GM21528 (cell line): ENCODE measurements at regions not wholly inside any gene's neighbourhood (a gene's known extent, or its start where the extent isn't known, plus 50 kb on each side); places are given as distances from the start of the nearest gene placed in this dataset.

Experiments
- ATAC-seq: cut with Tn5 transposase; IDR thresholded peaks from one replicate; pipeline ENCODE4 v1.9.1; 2021; ENCODE audit warnings: mild to moderate bottlenecking, moderate library complexity; ENCODE audit not compliant: unreplicated experiment, low FRiP score

GRCh38 chr3:194801461-194802432 is 116.1 kb downstream of the FAM43A start:
- ATAC-seq: no peak

GRCh38 chr3:194804796-194805195 is 119.1 kb downstream of the FAM43A start:
- no peak for ATAC-seq

DNA sequence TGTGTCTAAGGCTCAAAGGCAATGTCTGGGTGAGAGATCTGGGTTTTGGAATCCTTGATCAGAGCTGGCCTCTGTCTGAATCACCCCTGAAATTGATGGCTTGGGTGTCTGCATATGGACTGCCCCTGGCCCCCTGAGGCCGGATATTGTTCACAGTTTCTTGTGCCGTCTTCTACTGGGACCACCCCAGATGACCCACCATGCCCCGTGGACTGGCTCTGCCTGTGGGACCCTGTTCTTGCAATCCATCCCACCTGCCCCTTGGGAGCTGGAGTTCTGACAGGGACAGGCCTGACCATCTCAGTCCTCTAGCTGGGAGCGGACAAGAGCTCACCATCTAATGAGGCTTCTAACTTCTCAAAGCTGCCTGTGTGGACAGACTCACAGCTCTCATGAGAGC is 119.9 kb downstream of the FAM43A start:
- no peak for ATAC-seq

DNA sequence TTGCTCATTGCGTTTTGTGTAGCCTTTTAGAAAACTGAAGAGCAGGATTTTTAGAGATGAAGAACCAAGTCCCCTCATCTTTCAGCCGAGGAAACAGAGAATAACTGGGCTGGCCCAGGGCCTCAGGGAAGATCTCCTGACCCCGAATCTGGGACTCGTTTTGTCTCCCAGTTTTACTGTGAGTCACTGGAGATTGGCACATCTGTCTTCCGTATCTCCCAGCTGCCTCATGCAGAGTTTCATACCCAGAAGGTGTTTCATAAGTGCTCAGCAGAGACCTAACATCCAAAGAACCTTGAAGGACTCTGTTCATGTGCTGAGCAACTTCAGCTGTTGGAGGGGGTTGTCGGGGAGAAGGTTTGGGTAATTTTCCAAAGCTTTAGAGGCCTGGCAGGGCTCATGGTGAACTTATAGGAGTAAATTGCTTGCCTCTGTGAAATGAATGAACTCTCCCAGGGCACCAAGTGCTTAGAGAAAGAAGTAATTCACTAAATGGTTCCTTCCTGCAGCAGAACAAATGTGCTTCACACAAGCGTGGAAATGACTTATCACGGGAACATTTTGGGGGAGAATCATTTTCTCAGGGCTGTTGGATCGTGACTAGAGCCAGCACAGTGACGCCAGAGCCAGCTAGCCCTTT is 121.4 kb downstream of the FAM43A start:
- ATAC-seq: no peak

GRCh38 chr3:194808640-194809097 is 123.0 kb downstream of the FAM43A start:
- no peak for ATAC-seq

GRCh38 chr3:194809382-194809781 is 123.7 kb downstream of the FAM43A start:
- ATAC-seq: no peak

GRCh38 chr3:194810076-194810475 is 124.4 kb downstream of the FAM43A start:
- no peak for ATAC-seq

GRCh38 chr3:194811118-194811517 is 125.4 kb downstream of the FAM43A start:
- no peak for ATAC-seq

DNA sequence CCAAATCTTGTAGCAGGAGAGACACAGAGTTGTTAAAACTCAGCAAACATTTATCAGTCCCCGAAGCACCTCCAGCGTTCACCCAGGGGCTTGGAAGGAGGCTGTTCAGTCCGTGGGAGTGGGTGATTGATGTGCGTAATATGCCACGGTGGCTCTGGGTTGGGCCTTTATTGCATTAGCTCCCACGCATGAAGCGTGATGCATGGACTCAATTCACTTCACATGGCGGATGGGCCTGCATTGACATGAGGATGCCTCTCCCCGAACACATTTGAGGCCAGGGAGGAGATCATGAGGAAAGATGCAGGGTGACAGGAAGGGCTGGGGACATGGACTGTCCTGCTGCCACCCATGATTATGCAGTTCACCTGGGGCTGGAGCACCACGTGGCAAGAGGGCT is 126.5 kb downstream of the FAM43A start:
- no peak for ATAC-seq

DNA sequence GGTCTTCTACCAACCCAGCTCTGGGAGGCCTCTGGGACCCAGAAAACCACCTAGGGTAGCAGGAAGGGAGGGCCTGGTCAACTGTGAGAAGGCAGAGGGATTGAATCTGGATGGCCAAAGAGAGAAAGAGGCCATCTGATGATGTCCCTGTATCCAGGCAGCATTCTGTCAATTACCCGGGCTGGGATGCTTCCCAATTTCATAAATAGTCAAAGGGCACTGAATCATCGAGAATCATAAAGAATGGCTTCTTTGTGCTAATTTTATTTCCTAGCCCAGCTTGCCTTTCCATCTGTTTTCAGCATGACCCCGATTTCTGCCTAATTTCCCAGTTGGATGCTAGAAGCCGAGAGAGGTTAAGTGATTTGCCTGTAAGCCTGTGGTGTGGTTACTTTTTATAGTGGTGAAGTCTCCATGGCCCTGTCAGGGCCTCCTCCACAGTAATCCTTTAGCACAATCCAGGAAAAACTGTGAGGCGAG is 129.2 kb downstream of the FAM43A start:
- ATAC-seq: no peak

DNA sequence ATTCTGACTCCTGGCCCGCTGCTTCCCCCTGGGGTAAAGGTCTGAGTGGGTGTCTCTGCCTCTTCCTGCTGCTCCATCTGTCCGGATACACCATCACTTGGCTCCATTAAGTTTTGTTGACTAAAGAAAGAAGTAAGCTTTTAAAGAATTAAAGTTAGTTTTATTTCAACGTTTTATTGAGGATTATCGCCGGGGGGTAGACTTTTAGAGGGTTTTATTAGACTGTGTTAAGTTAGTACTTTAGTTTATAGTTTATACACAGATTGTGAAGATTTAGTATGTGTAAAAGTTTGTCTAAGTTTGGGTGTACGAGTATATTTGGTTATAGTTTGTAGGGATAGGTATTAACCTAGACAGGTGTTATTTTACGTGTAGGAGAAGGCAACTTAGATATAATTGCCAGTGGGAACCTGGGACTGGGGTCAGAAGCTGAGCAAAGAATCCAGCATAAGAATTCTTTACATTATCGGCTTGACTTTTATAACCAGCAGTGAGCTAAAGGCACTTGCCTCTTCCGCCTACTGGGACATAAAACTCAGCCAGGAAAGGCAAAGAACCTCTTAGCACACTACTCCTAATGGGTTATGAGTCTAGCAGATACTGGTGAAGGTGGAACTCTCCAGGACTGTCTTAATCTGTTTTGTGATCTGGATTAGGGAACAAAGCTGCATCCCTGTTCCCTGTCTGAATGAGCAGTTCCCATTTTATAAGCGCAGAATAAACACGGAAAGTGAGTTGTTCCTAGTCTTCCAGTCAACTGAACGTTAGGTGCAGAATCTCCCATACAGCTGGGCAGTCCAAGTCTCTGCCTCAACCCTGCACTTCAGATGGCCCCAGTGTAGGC is 131.3 kb downstream of the FAM43A start:
- no peak for ATAC-seq

DNA sequence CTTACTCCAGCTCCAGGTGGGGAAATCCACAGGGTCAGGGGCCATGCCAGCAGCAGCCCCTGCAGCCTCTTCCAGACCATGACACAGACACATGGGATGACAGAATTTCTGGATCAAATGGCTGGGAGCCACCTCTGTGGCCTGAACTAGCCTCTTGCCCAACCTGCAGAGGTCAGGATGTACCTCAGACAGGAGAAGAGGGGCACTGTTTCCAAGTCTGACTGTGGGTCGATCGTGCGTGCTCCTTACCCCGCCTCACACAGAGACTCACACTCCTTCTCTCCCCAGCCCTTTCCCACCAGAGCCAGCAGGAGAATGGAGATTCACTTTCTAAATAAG is 131.9 kb downstream of the FAM43A start:
- ATAC-seq: no peak

DNA sequence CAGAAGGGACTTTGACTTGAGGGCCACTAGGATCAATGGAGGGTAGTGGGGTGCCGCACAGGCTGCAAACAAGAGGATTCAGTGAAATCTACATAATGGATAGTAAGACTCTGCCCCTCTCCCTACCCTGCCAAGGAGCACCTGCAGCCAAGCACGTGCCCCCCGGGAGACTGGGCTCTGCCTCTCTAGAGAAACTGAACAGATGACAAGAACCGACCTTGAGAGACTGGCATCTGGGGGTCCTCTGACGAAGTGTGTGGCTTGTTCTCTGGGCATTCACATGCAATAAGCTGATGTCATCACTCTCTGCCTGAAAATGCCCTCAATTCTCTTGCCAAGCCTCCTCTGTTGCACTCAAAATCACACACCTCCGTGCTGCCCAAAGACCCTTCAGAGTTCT is 132.3 kb downstream of the FAM43A start:
- ATAC-seq: no peak

GRCh38 chr3:194824100-194824499 is 138.4 kb downstream of the FAM43A start:
- ATAC-seq: no peak

GRCh38 chr3:194824701-194825111 is 139.0 kb downstream of the FAM43A start:
- ATAC-seq: no peak

GRCh38 chr3:194826594-194826993 is 140.9 kb downstream of the FAM43A start:
- no peak for ATAC-seq

DNA sequence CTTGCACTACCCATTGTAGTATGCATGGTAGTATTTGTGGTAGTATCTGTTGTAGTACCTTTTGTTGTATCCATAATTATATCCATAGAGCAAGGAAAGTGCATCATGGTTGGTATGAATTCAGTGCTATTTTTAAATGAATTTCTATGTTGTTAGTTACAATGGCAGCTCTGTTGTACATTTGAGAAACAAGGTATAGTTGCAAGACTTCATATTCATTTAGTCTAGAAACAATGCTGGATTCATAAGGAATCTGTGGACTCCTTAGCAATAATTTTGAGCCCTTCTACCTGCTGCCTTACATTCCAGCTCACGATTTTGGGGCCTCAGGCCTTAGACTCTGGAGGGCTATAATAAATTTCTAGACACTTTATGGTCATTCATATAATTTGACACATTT is 141.8 kb downstream of the FAM43A start:
- no peak for ATAC-seq

DNA sequence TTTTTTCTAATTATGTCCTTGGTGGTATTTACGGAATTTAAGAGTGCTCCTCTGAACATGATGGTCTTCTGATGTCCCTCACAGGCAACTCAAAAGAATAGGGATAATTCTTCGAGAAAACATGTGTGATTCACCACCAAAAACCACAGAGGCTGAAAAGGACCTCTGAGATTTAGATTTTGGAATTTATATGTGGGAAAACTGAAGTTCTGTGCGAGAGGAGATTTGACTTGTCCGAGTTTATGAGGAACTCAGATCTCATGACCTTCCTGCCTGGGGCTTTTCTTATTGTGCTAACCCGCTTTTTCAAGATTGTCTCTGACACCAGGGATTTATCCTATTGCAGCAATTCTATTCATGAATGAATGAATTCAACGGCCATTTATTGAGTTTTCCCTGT is 142.4 kb downstream of the FAM43A start:
- no peak for ATAC-seq

- ATAC-seq: no peak
Observed at GRCh38 chr3:194828926-194829325, 143.2 kb downstream of the FAM43A start.

GRCh38 chr3:194830401-194830800 is 144.7 kb downstream of the FAM43A start:
- no peak for ATAC-seq

DNA sequence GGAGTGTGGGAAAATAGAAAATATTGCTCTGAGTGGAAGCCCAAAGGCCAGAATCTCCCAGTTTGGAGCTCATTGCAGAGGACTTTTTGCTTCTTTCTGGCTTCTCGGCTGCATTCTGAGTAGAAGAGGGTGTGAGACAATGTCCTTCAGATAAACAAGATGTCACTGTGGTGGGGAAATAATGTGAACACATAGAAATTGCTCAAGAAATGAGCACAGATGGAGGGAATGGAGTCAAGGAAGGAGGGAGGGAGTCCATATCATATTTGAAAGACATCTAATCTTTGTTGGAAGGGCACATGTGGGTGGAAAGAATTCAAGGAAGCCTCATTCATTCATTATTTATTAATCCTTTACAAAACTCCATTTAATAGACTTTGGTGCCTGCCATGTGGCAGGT is 145.3 kb downstream of the FAM43A start:
- no peak for ATAC-seq
